ENCODE measurements at regions not wholly inside any gene's neighbourhood (a gene's known extent, or its start where the extent isn't known, plus 50 kb on each side); places are given as distances from the start of the nearest gene placed in this dataset.

DNA sequence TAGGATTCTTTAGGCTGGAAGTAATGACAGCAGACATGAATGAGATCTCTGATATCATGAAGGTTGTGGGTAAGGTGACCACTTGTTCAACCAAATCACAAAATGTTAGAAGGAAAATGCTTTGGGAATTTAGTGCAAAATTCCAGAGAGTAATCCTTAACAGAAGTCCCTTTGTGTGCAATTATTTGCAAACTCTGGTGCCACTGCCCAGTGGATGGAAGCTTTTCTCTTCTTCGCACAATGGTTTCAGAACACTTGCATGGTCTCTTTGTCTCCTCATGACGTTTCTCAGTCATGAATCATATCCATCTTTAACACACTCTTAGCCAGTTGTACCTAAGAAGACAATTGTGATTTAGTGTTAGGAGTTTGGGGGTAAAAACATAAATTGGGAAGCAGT lies 570.4 kb upstream of the ANKRD30A start:
- TF ChIP-seq CEBPB (IDR thresholded peaks at IDR 0.05) (no peak), EP300 (IDR thresholded peaks at IDR 0.05; ENCODE audit: borderline replicate concordance) (no peak), RAD21 (IDR thresholded peaks at IDR 0.05; ENCODE audit: low read depth) (no peak), TAF1 (IDR thresholded peaks at IDR 0.05; ENCODE audit: low read depth) (no peak), CREB1 (IDR thresholded peaks at IDR 0.05; ENCODE audit: low read depth) (no peak), YY1 (IDR thresholded peaks at IDR 0.05; ENCODE audit: low read depth) (no peak), ZBTB7A (IDR thresholded peaks at IDR 0.05; ENCODE audit: low read depth) (no peak), EGR1 (IDR thresholded peaks at IDR 0.05) (no peak), NFIC (IDR thresholded peaks at IDR 0.05) (no peak)
- TF ChIP-seq, protein P1, sequence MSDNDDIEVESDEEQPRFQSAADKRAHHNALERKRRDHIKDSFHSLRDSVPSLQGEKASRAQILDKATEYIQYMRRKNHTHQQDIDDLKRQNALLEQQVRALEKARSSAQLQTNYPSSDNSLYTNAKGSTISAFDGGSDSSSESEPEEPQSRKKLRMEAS (IDR thresholded peaks at IDR 0.05), result no peak
- TF ChIP-seq, protein P2, sequence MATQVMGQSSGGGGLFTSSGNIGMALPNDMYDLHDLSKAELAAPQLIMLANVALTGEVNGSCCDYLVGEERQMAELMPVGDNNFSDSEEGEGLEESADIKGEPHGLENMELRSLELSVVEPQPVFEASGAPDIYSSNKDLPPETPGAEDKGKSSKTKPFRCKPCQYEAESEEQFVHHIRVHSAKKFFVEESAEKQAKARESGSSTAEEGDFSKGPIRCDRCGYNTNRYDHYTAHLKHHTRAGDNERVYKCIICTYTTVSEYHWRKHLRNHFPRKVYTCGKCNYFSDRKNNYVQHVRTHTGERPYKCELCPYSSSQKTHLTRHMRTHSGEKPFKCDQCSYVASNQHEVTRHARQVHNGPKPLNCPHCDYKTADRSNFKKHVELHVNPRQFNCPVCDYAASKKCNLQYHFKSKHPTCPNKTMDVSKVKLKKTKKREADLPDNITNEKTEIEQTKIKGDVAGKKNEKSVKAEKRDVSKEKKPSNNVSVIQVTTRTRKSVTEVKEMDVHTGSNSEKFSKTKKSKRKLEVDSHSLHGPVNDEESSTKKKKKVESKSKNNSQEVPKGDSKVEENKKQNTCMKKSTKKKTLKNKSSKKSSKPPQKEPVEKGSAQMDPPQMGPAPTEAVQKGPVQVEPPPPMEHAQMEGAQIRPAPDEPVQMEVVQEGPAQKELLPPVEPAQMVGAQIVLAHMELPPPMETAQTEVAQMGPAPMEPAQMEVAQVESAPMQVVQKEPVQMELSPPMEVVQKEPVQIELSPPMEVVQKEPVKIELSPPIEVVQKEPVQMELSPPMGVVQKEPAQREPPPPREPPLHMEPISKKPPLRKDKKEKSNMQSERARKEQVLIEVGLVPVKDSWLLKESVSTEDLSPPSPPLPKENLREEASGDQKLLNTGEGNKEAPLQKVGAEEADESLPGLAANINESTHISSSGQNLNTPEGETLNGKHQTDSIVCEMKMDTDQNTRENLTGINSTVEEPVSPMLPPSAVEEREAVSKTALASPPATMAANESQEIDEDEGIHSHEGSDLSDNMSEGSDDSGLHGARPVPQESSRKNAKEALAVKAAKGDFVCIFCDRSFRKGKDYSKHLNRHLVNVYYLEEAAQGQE (IDR thresholded peaks at IDR 0.05; ENCODE audit: low read depth), result no peak
